GM19467 (cell line): ENCODE measurements at regions not wholly inside any gene's neighbourhood (a gene's known extent, or its start where the extent isn't known, plus 50 kb on each side); places are given as distances from the start of the nearest gene placed in this dataset.
"Not testable (repeated sequence)": the region's sequence is repeated elsewhere in the genome, so short reads cannot be mapped to it uniquely, and the experiment has no call there.

Experiments used
- ATAC-seq: cut with Tn5 transposase; IDR thresholded peaks from one replicate; pipeline ENCODE4 v1.9.1; 2021; ENCODE audit warnings: mild to moderate bottlenecking, moderate library complexity; ENCODE audit not compliant: unreplicated experiment

- no peak for ATAC-seq
Observed at GRCh38 chr18:75691483-75691882, 264.0 kb upstream of the SMIM21 start.

GRCh38 chr18:75690283-75690682, 262.8 kb upstream of the SMIM21 start:
- not testable (repeated sequence) for ATAC-seq

DNA sequence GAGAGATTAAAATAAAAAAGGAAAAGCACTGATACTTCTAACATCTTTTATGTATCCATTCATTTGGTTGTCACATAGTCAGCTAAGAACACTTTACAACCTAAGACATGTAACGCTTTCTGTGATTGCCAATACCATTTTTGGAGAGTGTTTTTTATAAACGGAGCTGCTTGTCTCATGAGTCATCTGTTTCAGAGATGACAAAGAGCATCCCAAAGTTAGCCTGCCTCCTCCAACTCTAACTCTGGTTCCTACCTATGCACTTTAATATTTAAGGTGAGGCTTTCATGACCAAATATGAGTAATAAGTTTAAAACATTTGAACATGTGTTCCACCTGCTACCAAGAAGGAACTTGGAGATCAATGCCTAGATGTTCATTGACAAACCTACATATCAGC, 260.1 kb upstream of the SMIM21 start:
- ATAC-seq, result no peak

GRCh38 chr18:75683426-75683825, 255.9 kb upstream of the SMIM21 start:
- ATAC-seq, result no peak

DNA sequence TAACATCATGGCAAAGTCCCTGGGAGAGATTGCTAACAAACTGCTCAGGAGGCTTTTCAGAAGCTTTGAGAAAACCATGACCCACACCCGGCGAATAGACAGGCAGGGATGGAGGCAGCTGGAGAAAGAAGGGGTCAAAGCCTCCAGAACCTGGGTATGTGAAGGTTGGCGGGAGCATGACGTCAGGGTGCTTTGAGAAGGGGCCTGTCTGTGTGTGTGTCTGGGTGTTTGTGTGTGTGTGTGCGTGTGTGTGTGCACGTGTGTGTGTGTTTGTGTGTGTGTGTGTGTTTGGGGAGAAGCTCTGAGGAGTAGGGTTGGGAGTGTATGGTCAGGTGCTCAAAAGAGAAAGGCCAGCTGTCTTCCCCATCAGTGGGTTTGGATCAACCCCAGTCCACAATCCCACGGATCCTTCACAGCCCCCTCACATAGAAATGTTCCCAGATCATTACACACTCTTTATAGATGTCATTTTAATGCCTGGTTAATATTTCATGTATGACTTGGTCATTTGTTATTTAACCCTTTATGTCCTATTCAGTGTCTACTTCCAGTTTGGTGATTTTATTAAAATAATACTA, 254.1 kb upstream of the SMIM21 start:
- ATAC-seq, result no peak

GRCh38 chr18:75679331-75679730, 251.8 kb upstream of the SMIM21 start:
- ATAC-seq, result no peak

GRCh38 chr18:75678627-75679026, 251.1 kb upstream of the SMIM21 start:
- ATAC-seq, result no peak

- no peak for ATAC-seq
Observed at GRCh38 chr18:75677696-75678455, 250.4 kb upstream of the SMIM21 start.

- ATAC-seq, result no peak
Observed at GRCh38 chr18:75660932-75661331, 233.4 kb upstream of the SMIM21 start.

DNA sequence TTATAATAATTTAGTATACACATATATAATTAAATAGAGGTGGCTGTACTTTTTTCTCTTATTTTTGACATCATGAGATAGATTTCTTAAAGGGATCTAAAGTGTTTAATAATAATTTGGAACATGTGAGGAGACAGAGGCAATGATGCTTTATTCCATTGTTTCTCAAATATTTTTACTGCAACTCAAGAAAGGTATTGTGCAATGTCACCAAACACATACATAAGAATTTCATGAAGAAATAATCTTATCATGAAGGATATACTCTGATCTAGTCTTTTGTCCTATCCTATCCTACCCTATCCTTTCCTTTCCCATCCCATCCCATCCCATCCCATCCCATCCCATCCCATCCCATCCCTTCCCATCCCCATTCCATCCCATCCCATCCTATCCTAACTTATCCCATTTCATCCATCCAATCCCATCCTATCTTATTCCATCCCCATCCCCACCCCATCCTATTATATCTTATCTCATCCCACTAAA, 232.1 kb upstream of the SMIM21 start:
- no peak for ATAC-seq

DNA sequence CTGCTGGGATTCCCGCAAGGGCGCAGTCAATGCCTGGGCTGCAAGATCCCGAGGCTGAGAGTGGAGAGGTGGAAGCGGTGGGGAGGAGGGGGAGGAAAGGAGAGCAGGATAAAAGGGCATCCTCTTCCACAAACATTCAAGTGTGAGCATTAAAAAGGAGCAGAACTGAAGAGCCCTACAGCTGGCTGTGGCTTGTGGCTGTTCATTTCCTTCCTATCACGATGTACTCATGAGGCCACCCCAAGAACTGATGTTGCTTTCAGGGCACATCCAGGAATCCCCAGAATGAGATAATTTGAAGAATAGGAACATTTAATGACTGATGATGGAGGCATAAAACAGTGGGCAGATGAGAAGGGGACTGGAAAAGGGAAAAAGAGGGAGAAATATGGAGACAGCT, 230.8 kb upstream of the SMIM21 start:
- ATAC-seq, result no peak

GRCh38 chr18:75656563-75657247, 229.2 kb upstream of the SMIM21 start:
- no peak for ATAC-seq

DNA sequence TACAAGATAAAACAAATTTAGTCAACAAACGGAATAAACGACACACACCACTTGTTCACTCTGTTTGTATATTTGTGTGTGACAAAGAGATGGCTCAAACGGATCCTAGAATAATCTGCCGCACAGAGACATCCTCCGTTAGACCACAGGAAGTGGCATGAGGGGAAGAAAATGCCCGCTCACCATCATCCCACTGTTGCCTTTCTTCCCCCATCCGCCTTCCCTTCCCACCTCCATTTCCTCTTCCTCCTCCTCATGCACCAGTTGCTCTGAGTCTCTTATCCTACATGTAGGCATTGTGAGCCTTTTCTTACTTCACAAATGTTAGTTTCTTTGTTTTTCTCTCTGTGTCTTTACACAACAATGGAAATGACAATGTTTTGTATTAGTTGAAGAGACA, 228.5 kb upstream of the SMIM21 start:
- ATAC-seq, result no peak

GRCh38 chr18:75654851-75655751, 227.6 kb upstream of the SMIM21 start:
- no peak for ATAC-seq

DNA sequence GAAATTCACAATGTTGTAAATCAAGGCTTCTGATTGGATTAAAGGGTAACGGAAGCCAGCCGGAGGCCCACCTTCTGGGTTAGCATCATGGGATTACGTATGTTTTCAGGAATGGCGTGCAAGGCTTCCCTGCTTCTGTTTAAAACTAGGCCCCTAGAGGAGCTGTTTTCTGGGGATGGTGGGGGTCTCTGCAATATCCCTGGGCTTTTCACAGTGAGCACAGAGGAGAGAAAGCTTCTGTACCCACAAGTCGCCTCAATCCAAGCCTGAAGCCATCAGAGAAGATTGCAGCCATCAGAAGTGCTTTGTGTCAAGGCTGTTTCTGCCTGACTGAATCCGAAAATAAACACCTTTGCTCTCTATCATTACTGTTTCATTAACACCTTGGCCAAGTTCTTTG, 226.9 kb upstream of the SMIM21 start:
- ATAC-seq, result no peak

DNA sequence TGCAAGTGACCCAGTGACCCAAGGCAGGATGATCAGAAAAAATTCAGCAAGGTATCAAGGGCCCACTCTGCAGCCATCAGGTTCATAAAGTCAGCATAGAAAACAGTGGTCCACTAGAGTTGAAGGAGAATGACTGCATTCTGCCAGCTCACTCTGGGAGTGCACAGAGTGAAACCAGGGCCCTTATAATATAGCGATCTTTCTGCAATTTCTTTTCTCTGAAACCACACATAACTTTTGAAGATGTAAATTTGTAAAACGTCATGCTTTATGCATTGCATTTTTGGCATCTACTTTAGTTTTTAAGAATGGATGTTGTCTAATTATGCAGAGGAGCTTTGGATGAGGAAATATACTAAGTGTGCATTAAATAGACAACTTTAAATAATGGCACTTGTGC, 225.0 kb upstream of the SMIM21 start:
- no peak for ATAC-seq

DNA sequence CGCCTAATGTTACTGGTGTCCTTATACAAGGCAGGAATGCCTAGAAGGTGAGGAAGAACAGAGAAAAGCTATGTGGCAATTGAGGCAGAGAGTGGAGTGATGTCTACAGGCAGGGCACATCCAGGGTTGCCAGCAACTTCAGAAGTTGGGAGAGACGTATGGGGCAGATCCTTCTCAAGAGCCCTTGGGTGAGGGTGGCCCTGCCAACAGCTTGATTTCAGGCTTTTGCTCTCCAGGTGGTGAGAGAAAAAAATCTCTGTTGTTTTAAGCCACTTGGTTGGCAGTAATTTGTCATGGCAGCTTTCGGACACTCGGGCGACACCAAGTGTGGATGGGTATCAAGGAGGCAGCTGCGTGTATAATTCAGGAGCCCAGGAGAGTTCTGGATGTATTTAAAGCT, 217.4 kb upstream of the SMIM21 start:
- ATAC-seq, result no peak

- ATAC-seq, result no peak
Observed at GRCh38 chr18:75643083-75643482, 215.6 kb upstream of the SMIM21 start.

GRCh38 chr18:75639472-75639831, 211.9 kb upstream of the SMIM21 start:
- no peak for ATAC-seq

DNA sequence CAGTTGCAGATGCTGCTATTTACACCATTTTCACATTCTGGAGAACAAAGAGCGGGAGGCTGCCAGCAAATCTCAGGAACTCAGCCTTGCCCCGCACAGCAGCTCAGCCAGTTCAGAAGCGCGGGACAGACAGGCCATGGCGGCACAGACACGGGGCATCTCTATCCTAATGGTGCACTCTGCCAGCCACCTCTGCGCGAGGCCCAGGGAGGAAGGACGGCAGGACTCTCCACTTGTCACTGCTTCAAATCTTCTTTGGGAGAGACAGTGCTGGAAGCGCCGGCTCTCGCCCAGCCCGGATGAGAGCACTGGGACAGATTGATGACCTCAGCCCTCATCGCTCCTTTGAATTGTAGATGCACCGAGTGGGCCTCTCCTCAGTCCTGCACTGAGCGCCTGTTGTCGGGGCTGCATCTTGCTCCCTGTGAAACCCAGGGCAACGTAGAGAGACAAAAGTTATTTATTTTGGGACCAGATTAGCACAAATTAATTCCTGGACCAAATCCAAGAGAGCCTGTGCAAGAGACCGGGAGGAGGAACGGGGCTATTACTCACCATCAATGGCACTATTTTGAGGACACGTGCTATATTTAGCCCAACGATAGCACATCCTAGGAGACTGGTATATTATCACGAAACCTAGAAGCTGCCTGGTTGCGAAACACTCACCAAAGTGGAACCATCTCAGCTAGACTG, 211.4 kb upstream of the SMIM21 start:
- no peak for ATAC-seq
